ENCODE measurements at regions not wholly inside any gene's neighbourhood (a gene's known extent, or its start where the extent isn't known, plus 50 kb on each side); places are given as distances from the start of the nearest gene placed in this dataset.

GRCh38 chr20:60813066-60813465, 439.0 kb upstream of the CDH4 start:
- DNase-seq (no peak), ATAC-seq (no peak)
- no peak overlapping the region for H3K27ac ChIP-seq
- no peaks in the 10 kb centered on the region for H3K9me3 ChIP-seq
- intact Hi-C loops (cut with DNase I) = no loop called here
- no peaks in the 10 kb centered on the region for H3K4me1 ChIP-seq
- WGBS, 2 donors = 76 to 79% methylated on average over 5 of the region's 5 CpGs
- no peaks in the 10 kb centered on the region for H3K36me3 ChIP-seq
- H3K27me3 ChIP-seq = peaks cover 0 to 28% (median 0%) of the 10 kb centered on the region in 7 donors
- no peak overlapping the region for H3K4me3 ChIP-seq
- no peak for TF ChIP-seq CTCF (IDR thresholded peaks at IDR 0.05)

GRCh38 chr20:60815656-60816055, 436.4 kb upstream of the CDH4 start:
- intact Hi-C loops (cut with DNase I) = no loop called here
- H3K4me1 ChIP-seq = no peaks in the 10 kb centered on the region
- 82 to 84% methylated on average over 6 of the region's 6 CpGs for WGBS, 2 donors

DNA sequence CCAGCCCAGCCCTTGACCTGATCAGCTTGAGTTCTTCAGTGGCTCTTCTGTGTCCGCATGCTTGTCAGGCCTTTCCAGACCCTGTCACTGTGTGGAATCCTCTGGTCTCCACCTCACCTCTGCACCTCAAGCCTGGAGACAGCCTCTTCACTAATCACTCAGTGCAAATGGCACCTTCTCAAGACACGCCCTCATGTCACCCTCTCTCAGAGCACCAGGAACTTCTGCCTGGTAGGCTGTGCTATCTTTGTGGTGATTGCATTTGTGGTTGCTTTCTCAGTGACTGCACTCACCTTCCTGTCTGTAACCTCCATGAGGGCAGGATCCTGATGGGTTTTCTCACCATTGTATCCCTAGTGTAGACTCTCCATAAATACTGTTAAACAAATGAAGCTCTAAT, 435.2 kb upstream of the CDH4 start:
- no peak for DNase-seq
- Histone ChIP-seq H3K4me3 (no peak overlapping the region), H3K4me1 (no peaks in the 10 kb centered on the region), H3K27ac (no peak overlapping the region), H3K9me3 (no peaks in the 10 kb centered on the region), H3K36me3 (no peaks in the 10 kb centered on the region), H3K27me3 (peaks cover 0 to 22% (median 3%) of the 10 kb centered on the region in 7 donors)
- intact Hi-C loops (cut with DNase I) = no loop called here
- no peak for ATAC-seq
- WGBS, 2 donors = 66 to 76% methylated on average over 2 of the region's 2 CpGs
- TF ChIP-seq CTCF (IDR thresholded peaks at IDR 0.05) = no peak

More at GRCh38 chr20:60815656-60816055, 436.4 kb upstream of the CDH4 start:
- no peak for TF ChIP-seq CTCF (IDR thresholded peaks at IDR 0.05)
- ATAC-seq (no peak), DNase-seq (no peak)
- H3K27ac ChIP-seq = no peak overlapping the region
- peaks cover 0 to 21% (median 0%) of the 10 kb centered on the region in 7 donors for H3K27me3 ChIP-seq
- H3K9me3 ChIP-seq = no peaks in the 10 kb centered on the region
- no peak overlapping the region for H3K4me3 ChIP-seq
- H3K36me3 ChIP-seq = no peaks in the 10 kb centered on the region

DNA sequence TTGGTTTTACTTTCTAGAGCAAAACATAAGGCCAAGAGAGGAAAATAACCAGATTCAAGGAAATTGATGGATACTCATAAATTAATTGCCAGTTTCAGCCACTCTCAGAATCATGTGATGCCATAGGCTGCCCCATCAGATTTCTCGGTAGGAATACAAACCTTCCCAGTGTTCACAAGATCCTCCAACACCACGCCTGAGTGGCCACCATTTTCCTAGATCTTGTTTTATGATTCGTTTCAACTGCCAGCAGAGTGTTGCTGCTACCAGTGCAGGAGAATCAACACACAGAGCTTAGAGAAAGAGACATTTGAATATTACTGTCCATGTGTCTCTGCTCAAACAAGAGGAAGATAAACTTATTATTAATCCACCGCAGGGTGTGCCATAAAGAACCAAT, 434.2 kb upstream of the CDH4 start:
- TF ChIP-seq CTCF (IDR thresholded peaks at IDR 0.05) = no peak
- WGBS, 2 donors = 78 to 80% methylated on average over 4 of the region's 4 CpGs
- Histone ChIP-seq H3K27ac (no peak overlapping the region), H3K36me3 (no peaks in the 10 kb centered on the region), H3K4me3 (no peak overlapping the region), H3K4me1 (no peaks in the 10 kb centered on the region), H3K9me3 (no peaks in the 10 kb centered on the region), H3K27me3 (peaks cover 0 to 27% (median 10%) of the 10 kb centered on the region in 7 donors)
- intact Hi-C loops (cut with DNase I) = no loop called here
- ATAC-seq (no peak), DNase-seq (no peak)

Measured in heart right ventricle (tissue), 16 donors.